NCI-H1930 (cell line): ENCODE measurements at regions not wholly inside any gene's neighbourhood (a gene's known extent, or its start where the extent isn't known, plus 50 kb on each side); places are given as distances from the start of the nearest gene placed in this dataset.

Experiments
- DNase-seq, 2 experiments: peaks; one replicate each; lab custom pipeline; 2025; lab: John Stamatoyannopoulos, UW

DNA sequence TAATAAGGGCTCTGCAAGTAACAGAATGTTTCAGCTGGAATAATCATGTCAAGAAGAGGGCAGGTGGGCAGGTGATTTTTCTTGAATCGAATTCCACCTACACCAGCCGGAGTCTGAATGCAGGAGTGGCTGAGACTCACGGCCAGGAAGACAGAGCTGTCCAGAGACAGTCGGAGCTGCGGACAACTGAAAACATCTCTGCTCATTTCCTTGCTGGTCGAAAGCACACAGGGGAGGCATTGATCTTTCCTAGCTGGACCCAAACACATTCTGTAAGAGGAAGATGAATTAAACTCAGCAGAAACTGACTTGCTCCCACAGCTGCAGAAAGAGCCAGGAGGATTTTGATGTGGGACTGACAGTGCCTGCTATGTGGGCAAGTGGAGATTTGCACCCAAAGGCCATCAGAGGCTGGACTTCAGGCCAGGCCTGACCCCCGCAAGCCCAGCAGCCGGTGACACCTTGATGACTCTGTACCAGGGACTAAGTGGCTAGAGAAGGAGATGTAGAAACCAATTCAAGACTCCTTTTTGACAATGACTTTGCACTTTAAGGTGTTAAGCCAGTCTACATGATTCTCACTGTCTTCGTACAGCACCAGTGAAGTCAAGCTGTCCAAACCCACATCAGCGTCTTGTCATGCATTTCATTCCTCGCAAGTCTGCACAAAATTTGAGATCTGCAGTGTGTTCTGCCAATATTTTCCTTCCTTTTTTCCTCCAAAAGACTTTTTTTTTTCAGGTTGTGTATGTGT lies 169.4 kb downstream of the TEX36 start:
- no peak for DNase-seq

DNA sequence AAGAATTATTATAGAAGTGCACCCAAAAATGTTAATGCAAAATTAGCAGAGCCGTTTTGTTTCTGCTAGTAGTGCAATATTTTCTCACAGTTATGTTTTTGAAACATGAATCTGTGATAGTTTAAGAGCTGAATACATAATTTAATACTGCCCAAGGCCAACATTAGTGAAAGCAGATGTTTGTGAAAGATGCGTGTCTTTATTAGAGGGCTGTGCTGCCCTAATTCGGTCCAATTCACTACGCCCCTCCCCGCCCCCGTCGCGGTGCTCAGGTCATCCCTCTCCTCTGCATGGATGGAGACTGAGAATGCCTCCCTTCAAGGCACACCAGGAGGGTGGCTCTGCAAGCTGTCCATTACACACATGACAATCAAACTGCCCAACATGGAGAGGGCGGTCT lies 172.0 kb downstream of the TEX36 start:
- DNase-seq: no peak

DNA sequence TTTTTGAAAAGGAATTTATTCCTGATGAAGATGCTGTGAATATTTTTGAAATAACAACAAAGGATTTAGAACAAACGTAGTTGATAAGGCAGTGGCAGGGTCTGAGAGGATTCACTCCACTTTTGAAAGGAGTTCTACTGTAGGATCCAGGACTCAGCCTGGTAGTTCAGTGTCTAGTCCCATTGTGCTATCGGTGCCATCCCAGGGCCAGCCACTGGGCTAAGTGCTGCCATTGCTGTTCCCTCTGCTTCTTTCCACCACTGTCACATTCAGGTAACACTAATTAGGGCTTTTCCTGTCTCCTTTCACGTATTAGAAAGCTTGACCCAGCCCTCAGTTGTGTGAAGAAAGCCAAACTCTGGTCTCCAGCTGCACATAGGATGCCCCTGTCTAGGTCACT lies 177.3 kb downstream of the TEX36 start:
- DNase-seq: no peak

DNA sequence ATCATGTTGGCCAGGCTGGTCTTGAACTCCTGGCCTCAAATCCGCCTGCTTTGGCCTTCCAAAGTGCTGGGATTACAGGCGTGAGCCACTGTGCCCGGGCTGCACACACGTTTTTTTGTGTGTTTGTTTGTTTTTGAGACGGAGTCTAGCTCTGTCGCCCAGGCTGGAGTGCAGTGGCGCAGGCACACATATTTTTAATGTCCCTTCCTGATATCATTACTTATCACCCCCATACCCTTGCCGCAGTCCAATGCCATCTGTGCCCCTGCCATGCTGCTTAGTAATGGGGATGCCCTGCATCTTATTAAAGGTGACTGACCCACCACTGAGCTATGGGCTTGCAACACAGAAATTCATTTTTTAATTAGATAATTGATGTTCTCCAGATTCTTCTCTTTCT lies 180.7 kb downstream of the TEX36 start:
- no peak for DNase-seq

DNA sequence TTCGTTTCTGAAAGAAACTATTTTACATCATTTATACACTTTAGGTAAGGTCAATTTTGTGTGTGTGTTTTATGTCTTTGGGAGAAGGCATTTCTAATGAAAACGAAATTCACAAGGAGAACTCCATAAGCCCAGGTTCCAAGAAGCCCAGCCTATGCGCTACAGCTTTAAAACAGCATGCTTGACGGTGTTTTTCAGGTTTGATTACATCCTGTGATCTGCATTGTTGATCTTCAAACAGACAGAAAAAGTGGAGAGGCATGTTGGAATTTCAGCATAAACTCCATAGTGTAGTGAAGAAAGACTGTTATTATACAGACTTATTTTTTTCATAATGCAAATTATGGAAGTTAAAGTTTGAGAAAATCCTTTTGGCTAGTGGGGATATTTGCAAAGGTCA lies 187.6 kb downstream of the TEX36 start:
- DNase-seq: no peak

DNA sequence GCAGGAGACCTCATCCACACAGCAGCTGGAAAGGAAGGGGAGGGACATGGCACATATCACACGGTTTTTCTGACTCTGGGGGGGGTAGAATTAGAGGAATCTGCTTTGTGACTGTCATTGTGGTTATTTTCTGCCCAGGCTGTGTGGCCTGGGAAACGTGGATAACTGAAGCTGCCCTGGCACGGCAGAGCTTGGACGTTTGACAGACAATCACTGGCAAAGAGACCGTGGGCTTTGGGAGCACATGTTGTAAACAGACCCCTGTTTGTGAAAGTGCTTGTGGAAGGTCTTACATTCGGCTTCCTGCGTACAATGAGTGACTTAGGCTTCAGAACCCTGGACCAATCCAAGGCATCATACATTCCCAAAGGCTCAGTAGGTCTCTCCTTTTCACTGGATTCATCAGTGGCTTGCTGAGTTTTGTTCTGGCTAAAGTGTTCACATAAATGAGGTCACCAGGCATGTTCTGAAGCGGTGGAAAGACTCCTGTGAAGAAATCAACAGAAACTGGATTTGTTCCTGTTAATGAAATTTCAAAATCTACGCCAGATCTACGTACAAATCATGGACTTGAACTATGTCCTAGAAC lies 188.2 kb downstream of the TEX36 start:
- no peak for DNase-seq

DNA sequence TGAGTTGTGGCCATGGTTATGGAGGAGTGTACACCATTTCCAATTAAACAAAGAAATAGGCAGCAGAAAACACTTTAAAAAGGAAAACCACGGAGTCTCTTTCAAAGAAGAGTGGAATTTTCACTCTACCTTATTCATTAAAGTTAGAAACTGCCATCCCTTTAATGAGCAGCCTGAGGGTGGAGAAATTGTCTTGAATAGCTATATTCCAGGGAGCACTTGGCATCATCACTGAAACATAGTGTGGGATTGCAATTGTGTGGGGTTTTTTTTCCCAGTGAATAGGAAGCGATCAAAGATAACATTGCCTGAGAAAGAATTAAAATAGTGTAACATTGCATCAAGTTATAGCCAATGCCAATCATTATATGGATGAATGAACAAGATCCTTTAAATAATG lies 191.6 kb downstream of the TEX36 start:
- no peak for DNase-seq

DNA sequence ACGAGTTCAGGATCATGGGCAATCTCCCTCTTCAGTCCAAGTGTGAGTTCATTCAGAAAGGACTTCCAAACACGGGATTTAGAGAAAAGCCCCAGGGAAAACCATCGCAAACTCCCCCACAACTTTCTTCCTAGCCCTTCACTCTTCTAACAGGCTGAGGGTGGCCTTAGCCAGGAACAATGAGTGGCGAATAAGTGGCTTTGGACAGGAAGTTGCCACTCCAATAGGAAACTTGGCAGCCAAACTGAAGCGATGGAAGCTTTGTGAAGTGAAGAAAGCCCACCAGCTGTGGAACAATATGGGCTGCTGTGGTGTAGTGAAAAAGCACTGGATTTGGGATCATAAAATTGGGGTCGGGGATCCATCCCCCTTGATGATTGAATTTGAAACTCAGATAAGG lies 193.2 kb downstream of the TEX36 start:
- no peak for DNase-seq

DNA sequence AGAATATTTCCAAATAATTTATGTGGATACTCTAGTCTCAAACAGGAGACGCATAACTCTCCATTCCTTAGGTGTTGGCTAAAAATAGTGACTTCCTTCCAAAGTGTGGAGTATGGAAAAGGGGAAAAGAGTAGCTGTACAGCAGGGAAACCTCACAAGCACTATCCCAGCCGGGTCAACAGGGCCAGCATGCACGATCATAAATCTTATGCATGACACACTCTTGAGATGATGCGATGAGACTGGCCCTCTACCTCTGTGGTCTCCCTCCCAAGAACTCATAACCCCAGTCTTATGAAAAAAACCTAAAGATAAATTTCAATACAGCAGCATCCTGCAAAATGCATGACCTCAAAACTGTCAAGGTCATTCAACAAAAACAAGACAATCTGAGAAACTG lies 197.3 kb downstream of the TEX36 start:
- no peak for DNase-seq

DNA sequence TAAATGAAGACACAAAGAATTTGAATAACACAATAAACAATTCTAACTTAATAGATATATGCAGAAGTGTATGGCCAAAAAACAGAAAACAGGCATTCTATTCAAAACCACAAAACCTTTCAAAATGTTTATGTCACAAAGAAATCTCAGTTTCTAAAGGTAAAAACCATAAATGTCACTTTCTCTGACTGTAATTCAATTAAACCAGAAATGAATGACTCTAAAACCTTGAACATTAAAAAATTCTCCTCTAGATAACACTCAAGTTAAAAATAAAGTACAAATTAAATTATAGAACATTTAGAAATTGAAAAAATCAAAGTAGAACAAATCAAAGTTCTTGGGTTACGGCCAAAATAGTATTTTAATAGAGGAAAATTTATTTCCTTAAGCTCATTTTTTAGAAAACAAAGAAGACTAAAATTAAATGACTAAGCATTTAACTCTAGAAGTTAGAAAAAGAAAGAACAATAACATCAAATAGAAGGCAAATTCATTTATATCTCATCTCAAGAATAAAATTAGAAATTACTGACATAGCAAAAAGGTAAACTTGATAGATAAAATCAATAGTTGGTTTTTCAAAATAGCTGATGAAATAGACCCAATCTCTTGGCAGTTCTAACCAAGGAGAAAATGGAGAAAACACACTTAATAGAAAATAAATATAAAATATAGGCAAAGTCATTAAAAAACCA lies 198.8 kb downstream of the TEX36 start:
- DNase-seq: no peak

DNA sequence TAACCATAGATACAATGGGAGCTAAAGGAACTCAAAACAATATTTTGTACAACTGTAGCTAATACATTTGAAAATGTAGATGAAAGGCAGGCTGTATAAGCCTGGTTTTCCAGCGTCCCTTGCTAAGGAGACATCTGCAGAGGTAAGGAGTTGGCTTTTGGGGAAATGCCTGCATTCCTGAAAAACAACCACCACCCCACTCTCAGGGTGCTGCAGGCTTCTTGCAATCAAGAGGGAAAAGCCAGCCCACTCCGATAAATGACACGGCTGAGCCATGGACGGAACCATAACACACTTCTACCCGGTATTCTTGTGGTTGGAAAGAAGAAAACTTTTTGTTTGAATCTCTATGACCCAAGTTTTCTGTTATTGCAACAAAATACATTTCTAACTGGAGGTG lies 200.3 kb downstream of the TEX36 start:
- no peak for DNase-seq

DNA sequence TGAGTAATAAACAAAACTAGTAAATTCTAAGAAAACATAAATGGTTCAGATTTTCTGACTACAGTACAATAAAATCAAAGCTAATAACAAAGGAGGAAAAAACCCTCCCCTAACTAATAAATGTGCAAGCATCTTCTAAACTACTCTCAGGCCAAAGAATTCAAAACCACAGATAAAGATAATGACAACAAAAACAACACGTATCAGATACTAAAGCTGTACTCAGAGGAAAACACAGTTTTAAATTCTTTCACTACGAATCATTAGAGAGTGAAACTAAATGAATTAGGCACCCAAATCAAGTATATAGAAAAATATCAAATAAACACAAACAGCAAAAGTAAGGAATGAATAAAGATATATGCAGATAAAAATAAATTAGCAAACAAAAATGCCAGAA lies 200.9 kb downstream of the TEX36 start:
- DNase-seq: no peak

DNA sequence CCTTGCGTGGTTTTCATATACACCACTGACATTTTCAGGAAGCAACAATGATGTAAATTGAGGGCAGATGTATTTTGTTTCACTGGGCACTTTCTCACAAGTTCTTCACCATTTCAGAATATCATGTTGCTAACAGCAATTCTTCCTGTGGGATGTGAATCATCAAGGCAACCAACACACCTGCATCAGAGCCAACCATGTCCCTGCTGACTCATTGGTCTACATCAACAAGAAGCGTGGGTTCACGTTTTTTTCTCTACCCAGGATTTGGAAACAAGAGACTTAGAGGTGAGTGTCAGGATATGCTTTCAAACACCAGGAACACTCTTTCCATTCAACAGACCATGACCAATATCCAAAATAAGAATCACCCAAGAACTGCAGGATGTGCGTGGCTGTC lies 203.9 kb downstream of the TEX36 start:
- no peak for DNase-seq

DNA sequence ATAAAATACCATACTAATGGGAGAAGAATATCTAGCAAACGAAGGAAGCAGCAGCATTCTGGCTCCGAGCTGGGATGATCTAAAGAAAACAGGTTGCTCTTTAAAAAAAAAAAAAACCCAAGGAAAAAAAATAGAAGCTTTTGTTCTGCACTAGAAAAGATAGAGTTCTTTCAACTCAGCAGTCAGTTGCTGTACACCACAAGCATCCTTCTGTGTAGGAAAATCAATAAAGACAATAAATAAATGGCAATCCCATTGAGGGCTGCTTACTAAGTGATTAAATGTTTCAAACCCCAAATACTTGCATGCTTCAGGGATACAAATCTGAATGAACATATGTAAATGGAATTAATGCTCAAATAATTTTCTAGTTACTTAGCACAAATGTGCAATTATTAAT lies 207.1 kb downstream of the TEX36 start:
- no peak for DNase-seq

DNA sequence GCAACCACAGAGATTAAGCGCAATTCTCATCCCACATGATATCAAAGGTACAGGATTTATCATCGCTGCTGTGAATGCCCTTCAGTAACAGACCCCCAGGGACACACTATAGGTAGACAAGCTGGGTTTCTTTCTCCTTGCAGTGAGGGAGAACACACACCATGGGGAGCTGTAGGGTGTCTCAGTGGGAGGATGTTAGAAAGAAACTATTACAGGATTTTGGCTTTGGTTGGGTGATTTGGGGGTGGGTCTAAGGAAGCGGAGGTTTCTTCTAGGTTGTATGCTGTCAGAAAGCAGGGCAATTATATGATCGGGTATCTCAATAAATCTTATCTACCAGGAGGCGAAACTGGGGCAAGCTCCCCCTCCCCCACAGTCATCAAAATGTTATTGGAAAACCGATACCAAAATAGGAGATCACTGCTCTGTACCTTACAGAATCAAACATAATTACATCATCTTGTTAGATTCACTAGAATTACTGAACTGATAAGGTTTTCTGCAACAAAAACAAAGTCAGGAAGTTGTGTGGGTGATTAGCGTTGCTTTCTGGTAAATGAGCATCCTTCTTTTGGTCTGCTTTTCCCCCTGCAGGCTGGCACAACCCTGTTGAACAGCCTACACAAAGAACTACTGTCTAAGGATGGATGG lies 209.7 kb downstream of the TEX36 start:
- no peak for DNase-seq

DNA sequence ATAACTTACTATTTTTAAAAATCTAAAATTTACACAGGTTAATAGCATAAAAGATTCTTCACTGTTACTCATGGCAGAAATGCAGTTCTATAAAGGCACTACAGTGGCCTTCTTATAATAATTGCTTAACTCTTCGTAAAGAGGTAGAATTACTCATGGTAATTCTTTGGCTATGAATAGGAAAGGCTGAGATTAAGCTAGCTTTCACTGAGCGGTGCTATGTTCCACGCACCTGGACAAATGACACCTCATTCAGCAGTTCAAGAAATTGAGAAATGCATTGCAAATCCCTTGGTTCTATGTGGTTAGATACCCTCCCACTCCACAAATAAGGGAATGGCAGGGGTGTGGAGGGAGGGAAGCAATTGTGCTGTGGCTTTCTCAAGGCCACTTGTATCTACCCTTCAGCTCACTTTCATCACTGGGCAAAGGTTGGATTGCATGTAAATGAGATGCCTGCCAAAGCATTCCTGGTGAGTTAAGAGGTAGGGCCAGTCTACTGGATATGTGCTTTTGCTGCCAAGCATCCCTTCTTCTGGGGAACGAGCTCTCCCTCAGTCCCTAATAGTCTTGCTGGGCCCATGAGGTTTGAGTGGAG lies 210.9 kb downstream of the TEX36 start:
- DNase-seq: no peak

DNA sequence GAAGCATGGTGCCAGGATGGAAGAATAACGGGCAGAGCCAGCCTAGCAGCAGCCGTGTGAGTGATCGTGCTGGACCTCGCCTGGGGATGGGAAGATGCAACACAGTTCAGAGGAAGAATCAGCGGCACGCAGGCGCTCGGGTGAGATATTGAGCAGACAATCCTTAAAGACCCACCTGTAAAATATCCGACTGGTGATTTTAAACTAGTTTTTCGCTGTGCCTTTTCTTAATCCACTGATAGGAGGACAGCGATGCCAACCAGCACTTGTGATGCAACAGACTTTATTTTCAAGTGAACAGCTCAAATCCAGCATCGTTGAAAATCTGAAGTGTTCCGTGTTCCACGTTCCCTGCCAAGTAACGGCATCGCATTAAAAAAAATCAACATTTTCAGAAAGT lies 214.7 kb downstream of the TEX36 start:
- DNase-seq: no peak

DNA sequence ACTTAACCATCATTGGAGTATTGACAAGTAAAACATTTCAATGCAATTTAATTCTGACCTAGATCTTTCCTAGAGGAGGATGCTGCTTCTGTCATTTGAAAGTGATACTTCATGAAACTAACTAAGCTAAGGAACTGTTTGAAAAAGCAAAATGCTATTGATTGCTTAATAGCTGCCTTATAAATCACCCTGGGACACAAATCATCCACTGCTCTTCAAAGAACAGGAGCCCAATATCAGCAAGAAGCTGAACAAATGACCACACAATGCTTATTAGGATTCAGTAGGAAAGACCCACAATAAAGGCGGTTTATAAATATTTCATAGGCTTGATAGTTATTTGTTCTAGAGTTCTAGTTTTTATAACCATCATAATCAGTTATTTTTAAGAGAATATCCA lies 216.3 kb downstream of the TEX36 start:
- DNase-seq: no peak

DNA sequence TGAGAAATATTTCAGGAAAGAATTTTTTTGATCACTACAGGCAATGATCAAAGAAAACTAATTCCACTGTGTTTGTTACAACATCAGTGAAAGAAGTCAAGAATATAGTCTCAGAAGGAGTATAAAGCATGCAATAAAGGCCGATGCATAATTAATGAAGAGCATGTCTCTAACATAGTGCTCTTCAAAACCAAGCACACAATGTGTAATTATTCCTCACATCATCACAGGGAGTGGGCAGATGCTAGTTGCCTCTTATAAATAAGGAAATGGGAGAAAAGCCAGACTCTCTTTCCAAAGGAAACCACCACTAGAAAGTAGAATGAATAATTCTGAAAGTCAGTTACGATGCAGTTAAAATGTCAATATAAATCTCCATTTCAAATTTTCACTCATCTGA lies 220.1 kb downstream of the TEX36 start:
- DNase-seq: no peak

DNA sequence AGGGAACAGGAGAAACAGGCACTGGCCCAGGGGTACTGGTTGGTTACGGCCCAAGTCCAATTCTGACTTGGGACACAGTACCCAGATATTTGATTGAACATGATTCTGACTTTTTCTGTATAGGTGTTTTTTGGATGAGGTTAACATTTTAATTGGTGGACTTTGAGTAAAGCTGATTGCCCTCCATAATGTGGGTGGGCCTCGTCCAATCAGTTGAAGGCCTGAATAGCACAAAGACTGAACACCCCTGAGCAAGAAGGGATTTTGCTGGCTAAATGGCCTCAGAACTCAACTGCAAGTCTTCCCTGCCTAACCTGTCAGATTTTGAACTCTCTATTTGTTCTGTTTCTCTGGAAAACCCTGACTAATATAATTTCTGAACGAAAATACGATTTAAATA lies 222.6 kb downstream of the TEX36 start:
- no peak for DNase-seq

DNA sequence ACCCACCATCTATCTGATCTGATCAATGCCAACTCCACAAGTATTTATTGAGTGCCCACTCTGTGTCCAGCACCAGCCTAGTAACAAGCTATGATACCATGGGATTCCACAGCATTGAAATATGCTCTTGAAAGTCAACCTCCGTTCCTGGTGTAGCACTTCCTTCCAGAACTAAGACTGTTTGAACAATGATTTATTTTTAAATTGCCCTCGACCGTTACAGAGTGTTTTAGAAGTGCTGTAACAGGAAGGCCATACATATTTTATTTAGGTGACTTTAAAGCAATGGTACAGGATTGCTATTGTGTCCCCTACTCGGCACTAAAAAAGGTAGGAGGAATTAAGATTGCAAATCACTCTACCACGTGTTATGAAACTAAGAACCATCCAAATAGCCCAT lies 225.6 kb downstream of the TEX36 start:
- no peak for DNase-seq

DNA sequence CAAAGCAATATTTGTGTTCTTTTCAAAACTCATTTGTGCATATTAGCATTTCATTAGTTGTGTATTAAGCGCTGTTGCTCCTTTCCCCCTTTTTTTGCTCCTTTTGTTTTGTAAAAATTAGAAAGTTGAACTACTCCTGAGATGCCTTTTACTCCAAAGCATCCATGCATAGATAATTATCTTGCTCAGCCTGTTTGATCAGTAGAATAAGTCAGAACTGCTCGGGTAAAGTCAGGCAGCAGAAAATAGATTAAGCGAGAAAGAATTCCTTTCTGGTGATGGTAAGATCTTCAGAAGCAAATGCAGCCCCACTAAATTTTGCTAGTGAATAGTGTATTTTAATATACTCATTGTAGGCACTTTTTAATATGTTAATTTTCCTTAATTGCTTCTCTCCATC lies 227.1 kb downstream of the TEX36 start:
- DNase-seq: no peak

DNA sequence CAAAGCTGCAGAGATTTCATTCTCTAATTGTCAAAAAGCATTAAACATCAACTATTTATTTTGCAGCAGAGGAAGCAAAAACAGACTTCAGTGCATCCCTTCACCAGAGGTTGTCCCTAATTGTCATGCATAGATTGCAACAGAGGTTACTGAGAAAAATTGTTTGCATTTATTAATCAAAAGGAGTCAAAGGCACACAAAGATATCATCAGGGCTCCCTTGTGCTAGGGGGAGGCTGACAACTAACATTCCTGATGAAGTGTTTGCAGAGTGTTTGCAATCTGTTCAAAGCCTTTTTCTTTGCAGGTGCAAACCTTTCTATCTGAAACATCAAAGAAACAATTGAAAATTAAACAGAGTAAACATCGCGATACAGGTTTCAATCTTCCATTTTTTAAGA lies 227.5 kb downstream of the TEX36 start:
- DNase-seq: no peak
